Smooth muscle cell (in vitro differentiated cells): ENCODE measurements at regions not wholly inside any gene's neighbourhood (a gene's known extent, or its start where the extent isn't known, plus 50 kb on each side); places are given as distances from the start of the nearest gene placed in this dataset.

Experiments
- DNase-seq: peaks from one replicate; lab custom pipeline; 2025; ENCODE audit not compliant: unreplicated experiment; lab: John Stamatoyannopoulos, UW
- H2AFZ ChIP-seq: fragments of 200-600 bp; sonication (generic); 2 replicates; pipeline ENCODE4 v1.6.0; 2016; ENCODE audit warnings: antibody characterized with exemption, low read depth, mild to moderate bottlenecking
- H3F3A ChIP-seq: fragments of 200-600 bp; sonication (generic); 2 replicates; pipeline ENCODE4 v1.6.0; 2017; ENCODE audit warnings: antibody characterized with exemption, low read depth
- H3K27ac ChIP-seq: fragments of 200-600 bp; sonication (generic); 2 replicates; pipeline ENCODE4 v1.5.1; 2016; ENCODE audit warnings: low read depth, mild to moderate bottlenecking
- H3K27me3 ChIP-seq: fragments of 200-600 bp; sonication (generic); 2 replicates; pipeline ENCODE4 v1.6.1; 2016; ENCODE audit warnings: low read depth, mild to moderate bottlenecking
- H3K36me3 ChIP-seq: fragments of 200-600 bp; sonication (generic); 2 replicates; pipeline ENCODE4 v1.5.1; 2016; ENCODE audit warnings: low read depth
- H3K4me1 ChIP-seq: fragments of 200-600 bp; sonication (generic); 2 replicates; pipeline ENCODE4 v1.5.1; 2016; ENCODE audit warnings: low read depth
- H3K4me2 ChIP-seq: fragments of 200-600 bp; sonication (generic); 2 replicates; pipeline ENCODE4 v1.6.0; 2016; ENCODE audit warnings: mild to moderate bottlenecking
- H3K4me3 ChIP-seq: fragments of 200-600 bp; sonication (generic); 2 replicates; pipeline ENCODE4 v1.5.1; 2016; ENCODE audit warnings: mild to moderate bottlenecking
- H3K79me2 ChIP-seq: fragments of 200-600 bp; sonication (generic); 2 replicates; pipeline ENCODE4 v1.6.0; 2016; ENCODE audit warnings: low read depth, mild to moderate bottlenecking
- H3K9ac ChIP-seq: fragments of 200-600 bp; sonication (generic); 2 replicates; pipeline ENCODE4 v1.6.0; 2016; ENCODE audit warnings: low read depth
- H3K9me3 ChIP-seq: fragments of 200-600 bp; sonication (generic); replicated peaks from 2 replicates; pipeline ENCODE4 v1.5.1; 2016; ENCODE audit warnings: low read depth
- H4K20me1 ChIP-seq: fragments of 200-600 bp; sonication (generic); 2 replicates; pipeline ENCODE4 v1.6.0; 2016; ENCODE audit warnings: low read depth
- WGBS: methylation state at CpG from one replicate; pipeline ENCODE4 v1.1.7; 2016; ENCODE audit warnings: low lambda C conversion rate; 5-methylcytosine and 5-hydroxymethylcytosine counted together
- TF ChIP-seq, protein P1 (sequence below): fragments of 200-600 bp; sonication (generic); IDR thresholded peaks from 2 replicates; pipeline ENCODE4 v1.5.1; 2017; ENCODE audit warnings: borderline replicate concordance, mild to moderate bottlenecking, antibody characterized with exemption; ENCODE audit not compliant: insufficient read depth, poor library complexity, severe bottlenecking

DNA sequence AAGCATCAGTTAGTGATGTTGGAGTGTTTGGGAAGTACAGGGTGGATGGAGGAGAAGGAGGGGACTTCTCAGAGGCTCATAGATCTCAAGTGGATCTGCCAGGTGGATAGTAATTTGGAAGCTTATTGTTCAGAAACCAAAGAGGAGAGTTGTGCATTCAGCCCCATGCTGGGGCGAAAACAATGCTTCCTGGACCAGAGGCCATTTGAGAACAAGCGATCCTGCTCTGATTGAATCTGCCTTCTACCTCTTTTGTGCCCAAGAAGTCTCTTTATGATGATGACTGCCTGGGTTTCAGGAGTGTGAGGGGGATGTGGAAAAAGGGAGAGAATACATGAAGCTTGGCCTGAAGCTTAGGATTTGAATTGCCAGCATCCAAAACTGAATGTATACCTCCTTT, 110.8 kb upstream of the SRRM4 start:
- no peaks in the 10 kb centered on the region for H3K36me3 ChIP-seq
- no peaks in the 10 kb centered on the region for H3F3A ChIP-seq
- H3K9me3 ChIP-seq: no peaks in the 10 kb centered on the region
- H3K79me2 ChIP-seq: no peaks in the 10 kb centered on the region
- WGBS: 57% methylated on average over 2 of the region's 2 CpGs
- no peaks in the 10 kb centered on the region for H3K4me1 ChIP-seq
- H2AFZ ChIP-seq: no peak overlapping the region
- H3K9ac ChIP-seq: no peak overlapping the region
- no peak overlapping the region for H3K4me3 ChIP-seq
- no peaks in the 10 kb centered on the region for H4K20me1 ChIP-seq
- no peaks in the 10 kb centered on the region for H3K27me3 ChIP-seq
- H3K4me2 ChIP-seq: no peak overlapping the region
- TF ChIP-seq, protein P1, sequence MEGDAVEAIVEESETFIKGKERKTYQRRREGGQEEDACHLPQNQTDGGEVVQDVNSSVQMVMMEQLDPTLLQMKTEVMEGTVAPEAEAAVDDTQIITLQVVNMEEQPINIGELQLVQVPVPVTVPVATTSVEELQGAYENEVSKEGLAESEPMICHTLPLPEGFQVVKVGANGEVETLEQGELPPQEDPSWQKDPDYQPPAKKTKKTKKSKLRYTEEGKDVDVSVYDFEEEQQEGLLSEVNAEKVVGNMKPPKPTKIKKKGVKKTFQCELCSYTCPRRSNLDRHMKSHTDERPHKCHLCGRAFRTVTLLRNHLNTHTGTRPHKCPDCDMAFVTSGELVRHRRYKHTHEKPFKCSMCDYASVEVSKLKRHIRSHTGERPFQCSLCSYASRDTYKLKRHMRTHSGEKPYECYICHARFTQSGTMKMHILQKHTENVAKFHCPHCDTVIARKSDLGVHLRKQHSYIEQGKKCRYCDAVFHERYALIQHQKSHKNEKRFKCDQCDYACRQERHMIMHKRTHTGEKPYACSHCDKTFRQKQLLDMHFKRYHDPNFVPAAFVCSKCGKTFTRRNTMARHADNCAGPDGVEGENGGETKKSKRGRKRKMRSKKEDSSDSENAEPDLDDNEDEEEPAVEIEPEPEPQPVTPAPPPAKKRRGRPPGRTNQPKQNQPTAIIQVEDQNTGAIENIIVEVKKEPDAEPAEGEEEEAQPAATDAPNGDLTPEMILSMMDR: no peak
- DNase-seq: no peak
- H3K27ac ChIP-seq: no peak overlapping the region

DNA sequence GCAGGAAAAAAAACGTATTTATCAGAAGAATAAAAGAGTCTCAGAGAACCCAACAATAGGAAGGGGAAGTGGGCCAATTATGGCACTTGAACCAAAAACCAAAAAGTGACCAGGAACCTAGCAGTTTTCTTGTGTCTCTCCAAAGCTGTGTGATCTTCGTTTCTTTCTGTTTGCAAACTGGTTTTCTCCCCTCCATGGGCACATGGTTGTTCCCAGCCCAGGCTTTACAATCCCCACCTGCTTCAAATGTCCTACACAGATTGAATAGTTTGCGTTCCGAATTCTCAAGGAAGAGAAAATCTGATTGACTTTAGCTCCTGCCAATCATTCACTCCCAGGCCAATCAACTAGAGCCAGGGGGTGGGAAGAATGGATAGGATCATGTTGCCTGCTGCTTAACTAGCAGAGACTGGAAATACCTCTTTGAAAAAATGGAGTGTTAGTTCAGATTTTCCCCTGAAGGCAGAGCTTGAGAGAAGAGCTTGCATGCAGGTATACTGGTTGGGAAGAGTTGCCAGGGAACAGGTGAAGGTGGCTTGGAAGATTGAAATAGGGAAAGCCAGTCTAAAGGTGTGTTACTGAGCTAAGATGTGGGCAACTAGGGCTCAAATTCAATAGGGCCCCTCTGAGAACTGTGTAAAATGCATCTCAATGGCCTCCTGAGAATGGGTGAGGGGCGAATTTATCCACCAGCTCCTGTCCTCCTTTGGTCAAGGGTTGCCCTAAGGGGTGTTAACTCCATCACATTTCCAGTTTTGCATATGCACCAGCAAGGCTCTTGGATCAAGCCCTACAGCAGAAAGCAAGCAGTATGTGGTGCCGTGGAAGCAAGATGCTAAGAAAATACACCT, 106.4 kb upstream of the SRRM4 start:
- 34% methylated on average over 6 of the region's 6 CpGs for WGBS
- Histone ChIP-seq H3K9ac (no peak overlapping the region), H3F3A (no peaks in the 10 kb centered on the region), H3K4me2 (no peak overlapping the region), H3K36me3 (no peaks in the 10 kb centered on the region), H3K4me3 (no peak overlapping the region), H3K27me3 (no peaks in the 10 kb centered on the region), H3K27ac (no peak overlapping the region), H2AFZ (no peak overlapping the region), H4K20me1 (no peaks in the 10 kb centered on the region), H3K79me2 (no peaks in the 10 kb centered on the region), H3K9me3 (no peaks in the 10 kb centered on the region), H3K4me1 (no peaks in the 10 kb centered on the region)
- DNase-seq: no peak
- TF ChIP-seq, protein P1: no peak

DNA sequence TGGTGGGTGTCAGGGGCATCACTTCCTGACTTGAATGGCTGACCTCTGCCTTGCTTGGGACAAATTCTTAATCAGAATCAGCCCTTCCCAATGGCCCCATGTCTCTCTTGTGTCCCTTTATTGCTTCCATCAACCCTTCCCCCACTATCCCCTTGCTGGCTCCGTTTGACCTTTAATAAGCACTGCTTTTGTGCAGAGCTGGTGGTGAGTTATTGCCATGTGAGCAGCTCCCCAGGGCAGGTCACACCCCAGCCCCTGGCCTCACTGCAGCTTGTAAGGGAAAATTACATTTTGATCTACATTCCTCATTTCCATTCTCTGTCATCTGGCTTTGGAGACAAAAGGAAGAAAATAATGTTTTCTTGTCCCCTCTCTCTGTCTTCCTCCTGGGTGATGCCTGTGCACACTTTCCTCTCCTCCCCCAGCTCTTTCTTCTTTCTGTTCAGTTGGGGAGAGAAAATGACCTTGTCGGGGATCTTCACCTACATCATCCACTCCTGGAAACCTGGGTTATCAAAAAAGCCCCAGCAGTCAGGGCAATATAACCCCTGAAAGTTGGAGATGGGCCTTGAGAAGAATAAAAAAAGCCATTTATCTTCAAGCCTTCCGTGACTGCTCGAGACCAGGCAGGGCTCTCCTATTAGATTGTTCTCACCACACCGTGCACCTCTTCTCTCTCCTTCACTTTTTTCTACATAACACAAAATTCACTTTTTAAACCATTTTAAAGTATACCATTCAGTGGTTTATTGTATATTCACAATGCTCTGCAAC, 100.4 kb upstream of the SRRM4 start:
- TF ChIP-seq, protein P1: no peak
- WGBS: 50% methylated on average over 5 of the region's 5 CpGs
- H3K9me3 ChIP-seq: no peaks in the 10 kb centered on the region

More for the DNA sequence above, 100.4 kb upstream of the SRRM4 start:
- Histone ChIP-seq H3K4me1 (peaks cover 4% of the 10 kb centered on the region), H3K27ac (no peak overlapping the region), H3F3A (no peaks in the 10 kb centered on the region), H3K4me3 (no peak overlapping the region), H2AFZ (no peak overlapping the region), H3K27me3 (no peaks in the 10 kb centered on the region), H3K36me3 (no peaks in the 10 kb centered on the region), H3K9ac (no peak overlapping the region), H3K4me2 (no peak overlapping the region), H4K20me1 (no peaks in the 10 kb centered on the region), H3K79me2 (no peaks in the 10 kb centered on the region)
- DNase-seq: no peak
